M059J (cell line): ENCODE measurements at regions not wholly inside any gene's neighbourhood (a gene's known extent, or its start where the extent isn't known, plus 50 kb on each side); places are given as distances from the start of the nearest gene placed in this dataset.

Experiments used
- DNase-seq: peaks from one replicate; pipeline ENCODE4 v3.0.0-alpha.2; 2012; ENCODE audit warnings: low read depth

GRCh38 chr1:216983823-216984222 lies 260.6 kb upstream of the ESRRG start:
- no peak for DNase-seq

DNA sequence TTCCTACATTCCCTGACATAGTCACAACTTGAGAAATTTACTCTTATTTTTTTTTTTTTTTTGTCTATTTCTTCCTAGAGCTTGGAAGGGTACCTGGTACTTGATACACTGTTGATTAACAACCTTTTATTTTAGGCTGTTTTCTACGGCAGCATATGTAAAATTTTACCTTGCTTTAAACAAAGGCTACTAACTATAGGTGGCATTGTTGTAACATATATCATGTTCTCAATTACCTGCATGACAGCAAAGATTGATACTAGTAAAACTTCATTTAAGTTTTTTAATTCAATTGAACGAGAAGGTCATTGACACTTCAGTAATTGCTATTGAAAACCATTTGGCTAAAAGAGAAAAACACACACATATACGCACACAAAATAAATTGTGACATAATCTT lies 238.3 kb upstream of the ESRRG start:
- DNase-seq = no peak

- no peak for DNase-seq
These were observed 237.5 kb upstream of the ESRRG start for GRCh38 chr1:216960716-216961115.

DNA sequence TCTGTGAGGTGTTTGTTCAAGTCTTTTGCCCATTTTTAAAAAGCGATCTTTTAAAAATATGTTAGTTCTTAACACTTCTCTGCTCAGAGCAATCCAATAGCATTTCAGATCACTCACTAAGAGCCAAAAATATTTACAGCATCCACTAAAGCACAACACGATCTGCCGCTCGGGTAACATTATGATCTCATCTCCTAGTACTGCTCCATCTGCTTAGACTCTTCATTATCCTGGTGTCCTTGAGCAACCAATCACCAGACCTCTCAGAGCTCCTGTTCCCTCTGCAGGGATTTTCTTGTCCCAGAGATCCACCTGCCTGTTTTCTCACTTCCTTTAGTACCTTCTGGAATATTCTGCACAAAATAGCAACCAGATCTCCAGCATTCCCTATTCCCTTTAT lies 235.3 kb upstream of the ESRRG start:
- no peak for DNase-seq

GRCh38 chr1:216953495-216953894 lies 230.3 kb upstream of the ESRRG start:
- no peak for DNase-seq

GRCh38 chr1:216952864-216953263 lies 229.6 kb upstream of the ESRRG start:
- no peak for DNase-seq

DNA sequence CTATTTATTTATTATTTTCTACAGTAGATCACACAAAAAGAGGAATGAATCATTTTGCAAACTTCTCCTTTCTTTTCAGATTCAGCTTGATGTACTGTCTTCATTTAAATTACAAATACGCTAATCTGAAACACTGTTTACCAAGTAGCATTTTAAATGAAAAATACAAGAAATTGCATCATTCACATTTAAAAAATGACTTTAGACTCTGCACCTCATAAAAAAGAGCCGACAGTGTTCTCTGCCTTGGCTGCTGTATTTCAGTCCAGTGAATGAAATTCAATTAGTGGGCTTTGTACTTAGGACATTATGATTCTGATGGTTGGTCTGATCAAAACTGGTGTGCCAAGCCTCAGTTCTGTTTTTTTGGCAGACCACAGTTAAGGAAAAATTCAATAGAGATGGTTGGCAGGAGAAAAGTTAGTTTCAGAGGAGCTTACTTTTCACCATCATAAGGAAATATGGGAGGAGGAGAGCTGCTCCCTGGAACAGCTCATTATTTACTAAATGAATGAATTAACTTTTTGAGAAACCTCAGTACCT lies 222.4 kb upstream of the ESRRG start:
- no peak for DNase-seq

DNA sequence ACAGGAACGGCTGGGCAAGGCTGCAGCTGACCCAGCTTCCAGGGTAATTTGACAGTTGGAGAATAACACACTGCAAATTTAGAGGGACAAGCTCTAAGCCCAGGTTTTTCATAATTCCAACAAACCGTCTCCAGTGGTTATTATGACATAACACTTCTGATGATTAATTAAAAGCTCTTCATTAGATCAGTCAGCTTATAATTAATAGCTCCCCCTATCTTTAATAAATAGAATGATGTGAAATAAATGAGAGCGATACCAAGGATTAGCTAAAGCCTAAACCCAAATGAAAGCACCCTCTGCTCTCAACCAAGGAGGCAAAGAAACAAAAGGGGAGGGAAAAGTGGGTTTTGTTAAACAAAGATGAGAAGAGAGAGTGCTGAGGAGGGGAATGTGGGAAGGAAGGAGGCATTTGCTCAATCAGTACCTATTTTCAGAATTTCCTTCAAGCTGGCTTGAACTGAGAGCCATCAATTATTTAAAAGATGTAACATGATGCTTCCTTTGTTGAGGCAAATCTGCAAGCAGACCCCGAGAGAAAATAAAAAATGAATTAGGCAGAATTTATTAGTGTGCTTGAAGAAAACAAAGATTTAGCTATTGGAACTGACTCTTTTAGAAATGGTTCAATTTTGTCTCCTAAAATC lies 221.8 kb upstream of the ESRRG start:
- DNase-seq = no peak

GRCh38 chr1:216937491-216937890 lies 214.3 kb upstream of the ESRRG start:
- DNase-seq = peak; percentile 21

- no peak for DNase-seq
These were observed 213.6 kb upstream of the ESRRG start for GRCh38 chr1:216936779-216937178.

DNA sequence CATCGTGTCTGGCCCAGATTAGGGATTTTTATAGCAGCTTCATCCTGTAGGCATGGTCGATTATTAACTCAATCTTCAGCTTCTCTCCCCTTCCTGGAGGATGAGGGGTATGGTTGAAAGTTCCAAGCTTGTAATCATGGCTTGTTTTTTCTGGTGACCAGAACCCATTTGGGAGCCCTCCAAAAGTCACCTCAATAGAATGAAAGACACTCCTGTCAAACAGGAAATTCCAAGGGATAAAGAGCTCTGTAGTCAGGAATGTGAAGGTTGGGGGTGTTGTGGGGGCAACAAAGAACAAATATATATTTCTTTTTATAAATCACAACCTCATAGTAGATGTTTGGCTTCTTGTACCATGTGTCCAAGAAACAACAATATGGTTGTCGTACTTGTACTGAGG lies 212.7 kb upstream of the ESRRG start:
- DNase-seq = peak; percentile 6

- no peak for DNase-seq
These were observed 209.2 kb upstream of the ESRRG start for GRCh38 chr1:216932424-216932823.

DNA sequence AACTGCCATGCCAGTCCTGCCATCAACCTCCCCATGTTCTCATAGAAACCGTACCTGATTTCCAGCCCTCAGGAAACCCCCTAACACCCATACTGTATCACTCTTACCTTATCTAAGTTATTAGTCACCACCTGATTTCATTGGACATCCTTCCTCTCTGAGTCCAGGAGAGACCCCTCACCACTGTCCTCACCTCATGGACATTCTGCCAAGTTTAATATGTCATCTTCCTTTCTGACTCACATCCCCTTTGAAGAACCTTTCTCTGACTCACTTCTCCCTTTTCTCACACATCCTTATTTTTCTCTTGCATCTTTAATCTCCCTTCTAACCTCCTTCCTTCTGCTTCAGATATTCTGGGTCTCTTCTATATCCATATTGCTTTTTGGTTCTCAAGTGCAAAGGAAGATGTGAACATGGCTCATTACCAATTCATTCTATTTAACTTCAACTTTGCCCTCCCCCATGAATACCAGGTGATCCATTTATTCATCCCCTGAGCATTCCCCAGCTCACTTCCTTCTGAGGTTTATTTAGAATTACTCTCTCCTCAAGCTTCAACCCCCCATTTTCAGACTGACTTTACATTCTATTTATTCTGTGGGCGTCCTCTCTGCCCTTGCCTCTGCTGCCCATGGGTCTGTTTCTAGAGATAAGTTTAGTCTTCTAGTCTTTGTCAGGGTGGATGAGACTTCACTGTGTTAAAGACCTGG lies 206.8 kb upstream of the ESRRG start:
- peak; percentile 78 for DNase-seq

- no peak for DNase-seq
These were observed 204.4 kb upstream of the ESRRG start for GRCh38 chr1:216927633-216928032.

GRCh38 chr1:216926720-216927510 lies 203.7 kb upstream of the ESRRG start:
- DNase-seq = no peak

- DNase-seq = no peak
These were observed 202.9 kb upstream of the ESRRG start for GRCh38 chr1:216925962-216926625.

DNA sequence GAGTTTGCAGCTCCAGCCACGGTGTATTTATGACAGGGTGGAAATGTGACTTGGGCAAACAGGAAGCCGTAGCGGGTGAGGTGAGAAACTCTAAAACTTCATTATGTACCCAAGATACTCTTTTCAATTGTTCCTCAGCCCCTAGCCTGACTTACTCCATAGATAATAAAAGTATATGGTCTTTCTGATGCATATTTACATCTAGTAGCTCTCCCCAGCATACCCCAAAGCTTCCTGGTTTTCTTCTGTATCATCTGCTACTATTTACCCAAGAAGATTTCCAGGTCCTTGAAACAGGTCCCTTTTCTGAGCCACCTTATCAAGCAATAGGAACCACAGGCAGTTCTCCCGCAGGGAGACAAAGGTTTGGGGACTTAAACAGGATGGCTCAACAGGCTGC lies 201.5 kb upstream of the ESRRG start:
- DNase-seq = no peak

DNA sequence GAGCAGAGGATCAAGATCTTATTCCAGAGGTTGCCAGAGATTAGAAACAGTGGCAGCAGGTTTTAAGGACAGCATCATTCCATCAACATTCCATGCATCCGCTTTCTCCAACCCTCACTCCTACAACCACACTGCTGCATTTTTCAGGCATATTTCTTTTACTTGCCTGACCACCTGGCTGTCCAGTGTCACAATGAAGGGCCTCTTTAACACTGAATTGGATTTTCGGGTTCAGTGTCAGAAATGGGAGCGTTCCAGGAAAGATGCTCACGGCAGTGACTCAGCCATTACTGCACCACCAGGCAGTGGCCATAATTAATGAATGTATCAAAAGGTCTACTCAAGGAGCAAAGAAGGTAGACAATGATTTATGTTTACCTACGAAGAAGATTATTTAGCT lies 200.4 kb upstream of the ESRRG start:
- peak; percentile 38 for DNase-seq

GRCh38 chr1:216922406-216922805 lies 199.2 kb upstream of the ESRRG start:
- no peak for DNase-seq

- DNase-seq = no peak
These were observed 198.6 kb upstream of the ESRRG start for GRCh38 chr1:216921866-216922265.

DNA sequence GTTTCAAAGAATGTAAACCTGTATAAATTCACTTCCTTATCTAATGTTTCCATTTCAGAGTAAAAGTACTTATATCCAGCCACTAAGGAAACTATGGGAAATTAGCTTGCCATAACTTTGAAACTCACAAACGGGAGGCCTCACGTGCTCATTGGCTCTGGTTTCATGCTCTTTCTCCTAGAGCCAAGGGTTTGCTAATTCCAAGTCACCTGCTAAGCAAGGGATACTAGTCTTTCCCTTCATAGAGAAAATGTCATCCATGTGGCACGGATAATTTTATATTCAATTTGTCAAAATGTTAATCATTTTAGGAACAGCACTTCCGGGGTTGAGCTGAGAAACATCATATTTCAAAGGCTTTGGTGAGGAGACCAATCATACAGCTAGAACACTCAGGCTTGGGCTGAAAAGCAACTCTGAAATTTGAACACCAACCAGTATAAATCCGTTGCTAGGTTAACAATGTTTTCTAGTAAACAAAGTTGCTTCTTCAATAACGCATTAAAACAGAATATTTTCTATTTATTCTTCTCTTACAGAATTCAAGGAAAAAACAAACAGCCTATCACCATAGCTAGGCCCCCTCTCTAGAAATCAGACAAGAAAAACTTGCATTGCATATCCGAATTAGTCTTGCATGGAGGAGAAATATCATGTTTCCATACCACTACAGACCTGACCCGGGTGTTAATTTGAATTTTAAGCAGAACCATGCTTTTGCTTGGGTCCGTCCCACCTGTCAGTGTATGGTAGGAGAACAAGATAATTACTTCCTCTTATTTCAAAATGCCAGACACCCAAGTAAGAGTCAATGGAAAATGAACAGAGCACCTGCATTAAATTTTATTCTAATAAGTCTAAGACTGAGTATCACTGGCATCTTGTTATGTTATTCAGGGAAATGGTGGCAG lies 196.1 kb upstream of the ESRRG start:
- no peak for DNase-seq
